Activated CD4-positive, alpha-beta T cell treated with anti-CD3 and anti-CD28 coated beads for 1 hour (primary cell): ENCODE measurements at regions not wholly inside any gene's neighbourhood (a gene's known extent, or its start where the extent isn't known, plus 50 kb on each side); places are given as distances from the start of the nearest gene placed in this dataset.

Experiments used
- DNase-seq: peaks from one replicate; pipeline ENCODE4 v3.0.0-alpha.2; 2020

DNA sequence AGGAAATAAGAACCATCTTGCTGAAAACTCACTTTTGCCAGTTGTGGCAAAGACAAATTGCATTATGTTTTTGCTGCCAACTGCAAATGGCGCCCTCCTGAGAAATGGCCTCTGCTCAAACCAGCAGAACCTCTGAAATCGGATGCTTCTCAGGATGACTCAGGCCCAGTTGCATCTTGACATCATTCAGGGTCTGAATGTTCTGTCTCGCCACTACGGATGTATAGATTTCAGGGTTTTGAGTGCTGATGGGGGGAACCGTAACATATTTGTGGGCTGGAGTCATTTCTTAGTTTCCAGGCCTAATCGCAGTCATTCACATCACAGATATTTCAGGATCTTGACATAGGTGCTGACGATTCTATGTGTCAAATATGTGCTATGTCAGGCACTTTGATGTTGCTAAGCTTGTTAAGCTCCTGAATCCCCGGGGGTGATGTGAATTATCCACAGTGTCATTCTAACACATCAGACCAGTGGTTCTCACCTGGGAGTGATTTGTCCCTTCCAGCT, 207.1 kb downstream of the NFATC2 start:
- DNase-seq = no peak

DNA sequence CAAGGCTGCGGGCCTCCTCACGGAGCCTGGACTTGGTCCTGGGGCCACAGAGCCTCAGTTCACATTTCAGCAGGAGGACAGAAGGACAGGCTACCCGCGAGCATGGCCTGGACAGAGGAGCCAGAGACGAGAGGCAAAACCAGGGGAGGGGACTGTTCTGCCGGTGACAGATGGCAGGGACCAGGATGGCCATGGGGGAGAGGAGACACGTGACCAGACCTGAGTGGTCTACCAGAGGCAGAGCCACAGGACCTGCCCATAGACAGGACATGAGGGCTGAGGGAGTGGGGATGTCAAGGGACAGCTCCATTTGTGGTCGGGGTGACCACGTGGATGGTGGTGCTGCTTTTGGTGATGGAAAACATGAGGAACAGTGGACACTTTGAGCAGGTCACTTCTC, 207.9 kb downstream of the NFATC2 start:
- no peak for DNase-seq

DNA sequence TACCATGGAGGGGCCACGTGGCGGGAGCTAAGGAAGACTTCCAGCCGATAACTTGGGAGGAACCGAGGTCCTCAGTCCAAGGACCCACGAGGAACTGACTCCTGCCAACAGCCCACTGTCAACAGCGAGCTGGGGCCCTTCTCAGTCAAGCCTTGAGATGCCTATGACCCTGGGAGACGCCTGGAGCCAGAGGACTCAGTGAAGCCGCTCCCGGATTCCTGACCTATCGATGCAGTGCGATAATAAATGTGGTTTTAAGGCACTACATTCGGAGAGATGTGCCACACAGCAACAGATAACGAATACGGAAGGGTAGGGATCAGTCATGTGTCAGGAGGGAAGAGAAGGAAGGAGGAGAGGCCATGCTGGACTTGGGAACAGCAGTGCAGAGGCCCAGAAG, 208.5 kb downstream of the NFATC2 start:
- DNase-seq = no peak

DNA sequence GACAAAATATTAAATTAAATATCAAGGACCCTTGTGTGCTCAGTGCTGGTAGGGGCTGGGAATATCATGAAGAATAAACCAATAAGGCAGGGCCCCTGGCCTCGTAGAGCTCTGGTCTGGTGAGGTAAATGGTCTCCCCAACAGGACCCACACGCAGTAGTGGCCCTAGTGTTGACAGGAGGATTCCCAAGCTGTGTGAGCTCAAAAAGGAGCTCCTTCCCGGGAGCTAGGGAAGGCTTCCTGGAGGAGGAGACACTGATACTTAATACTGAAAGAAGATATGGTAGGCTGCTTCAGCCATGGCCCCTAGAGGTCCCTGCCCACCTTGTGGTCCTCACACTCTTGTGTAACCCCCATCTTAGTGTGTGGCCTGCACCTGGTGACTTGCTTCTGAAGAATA, 209.1 kb downstream of the NFATC2 start:
- no peak for DNase-seq

DNA sequence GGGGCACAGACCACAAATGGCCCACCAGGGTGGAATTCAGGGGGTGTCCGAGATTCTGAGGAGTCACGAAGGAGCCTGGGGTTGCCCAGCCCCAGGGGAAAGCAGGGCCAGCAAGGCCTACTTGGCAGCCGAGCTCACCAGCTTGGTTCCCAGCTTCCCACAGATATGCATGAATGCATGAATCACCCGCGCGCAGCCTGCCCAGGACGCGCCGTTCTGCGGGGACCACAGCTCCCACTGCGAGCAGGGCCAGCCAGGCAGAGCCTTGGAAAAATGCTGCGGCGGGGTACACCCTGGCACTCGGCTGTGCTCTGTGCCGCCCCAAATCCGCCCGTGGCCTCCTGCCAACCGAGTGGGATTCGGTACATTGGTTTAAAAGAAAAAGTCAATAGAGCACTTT, 211.0 kb downstream of the NFATC2 start:
- no peak for DNase-seq

DNA sequence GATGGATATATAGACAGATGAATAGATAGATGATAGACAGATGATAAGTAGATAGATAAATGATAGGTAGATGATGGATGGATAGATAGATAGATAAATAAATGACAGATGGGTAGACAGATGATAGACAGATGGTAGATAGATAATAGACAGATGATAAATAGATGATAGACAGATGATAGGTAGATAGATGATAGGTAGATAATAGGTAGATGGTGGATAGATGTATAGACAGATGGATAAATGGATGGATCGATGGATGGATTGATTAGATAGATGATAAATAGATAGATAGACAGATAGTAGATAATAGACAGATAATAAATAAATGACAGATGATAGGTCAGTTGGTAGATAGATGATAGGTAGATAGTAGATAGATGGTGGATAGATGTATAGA, 212.7 kb downstream of the NFATC2 start:
- DNase-seq = no peak

DNA sequence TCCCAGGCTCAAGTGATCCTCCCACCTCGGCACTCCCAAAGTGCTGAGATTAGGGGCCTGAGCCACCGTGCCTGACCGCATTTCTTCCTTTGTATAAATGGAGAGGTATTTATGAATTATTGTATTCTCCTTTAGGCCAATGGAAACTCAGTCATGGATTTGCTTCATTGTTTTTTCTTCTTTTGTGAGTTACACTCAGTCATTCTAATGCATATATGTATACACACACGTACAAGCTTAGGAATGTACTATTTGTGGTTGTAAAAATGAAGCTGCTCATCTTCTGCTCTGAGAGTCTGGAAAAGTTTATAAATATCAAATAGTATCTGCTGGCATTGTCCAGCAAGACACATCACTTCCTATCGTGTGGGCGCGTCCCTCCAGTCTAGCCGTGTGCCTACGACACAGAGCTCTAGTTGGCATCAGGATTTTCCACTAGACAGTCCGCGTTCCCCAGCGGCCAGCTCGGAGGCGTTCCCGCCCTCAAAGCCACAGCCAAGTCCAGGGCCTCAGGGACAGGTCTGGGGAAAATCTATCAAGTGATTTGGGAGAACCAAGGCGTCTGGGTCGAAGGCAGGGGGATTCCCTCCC, 215.2 kb downstream of the NFATC2 start:
- DNase-seq = no peak

DNA sequence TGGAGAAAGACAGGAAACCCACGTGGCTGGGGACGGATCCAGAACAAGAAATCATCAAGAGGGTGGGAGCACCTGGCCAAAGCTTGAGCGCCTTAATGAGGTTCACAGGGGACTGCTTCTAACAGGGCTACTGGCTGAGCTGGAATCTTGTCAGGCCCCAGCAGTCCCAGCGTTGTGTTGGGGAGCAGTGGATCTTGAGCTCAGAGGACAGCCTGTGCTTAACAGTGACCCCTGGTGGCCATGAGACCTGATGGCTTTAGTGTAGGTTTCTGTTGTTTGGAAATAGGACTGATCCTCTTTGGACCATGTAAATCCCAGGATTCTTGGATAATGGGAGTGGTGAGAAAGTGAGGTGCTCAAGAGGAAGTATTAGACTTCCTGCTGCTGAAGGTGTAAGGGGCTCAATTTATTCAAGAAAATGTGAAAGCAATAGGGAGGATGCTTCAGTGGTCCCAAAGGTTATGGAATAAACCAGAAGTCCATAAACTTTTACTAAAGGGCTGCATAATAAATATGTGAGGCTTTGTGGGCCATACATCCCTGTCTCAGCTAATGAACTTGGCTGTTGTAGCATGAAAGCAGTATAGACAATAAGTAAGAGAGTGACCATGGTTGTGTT, 216.2 kb downstream of the NFATC2 start:
- no peak for DNase-seq

DNA sequence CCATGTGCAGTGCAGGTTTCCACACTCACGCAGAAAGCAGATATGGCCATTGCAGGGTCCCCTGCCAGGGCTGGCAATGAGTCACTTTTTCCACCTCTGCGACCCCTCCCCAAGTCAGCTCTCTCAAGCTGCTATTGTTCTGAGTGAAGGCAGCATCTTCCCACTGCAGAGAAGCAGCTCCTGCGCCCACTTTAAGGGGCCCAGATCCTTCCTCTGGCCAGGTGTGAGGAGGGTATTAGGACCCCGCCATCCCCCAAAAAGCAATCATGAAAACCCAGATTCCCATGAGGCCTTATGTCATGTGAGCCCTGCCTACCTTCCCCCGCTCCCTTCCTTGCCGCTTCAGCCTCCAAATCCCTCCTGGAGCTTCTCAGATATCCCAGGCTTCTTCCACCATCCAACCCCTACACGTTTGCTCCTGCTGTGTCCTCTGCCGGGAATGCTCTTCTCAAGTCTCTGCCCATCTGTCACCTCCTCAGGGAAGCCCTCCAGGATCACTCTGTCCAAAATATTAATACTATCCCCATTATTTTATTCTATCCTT, 220.3 kb downstream of the NFATC2 start:
- DNase-seq = no peak

DNA sequence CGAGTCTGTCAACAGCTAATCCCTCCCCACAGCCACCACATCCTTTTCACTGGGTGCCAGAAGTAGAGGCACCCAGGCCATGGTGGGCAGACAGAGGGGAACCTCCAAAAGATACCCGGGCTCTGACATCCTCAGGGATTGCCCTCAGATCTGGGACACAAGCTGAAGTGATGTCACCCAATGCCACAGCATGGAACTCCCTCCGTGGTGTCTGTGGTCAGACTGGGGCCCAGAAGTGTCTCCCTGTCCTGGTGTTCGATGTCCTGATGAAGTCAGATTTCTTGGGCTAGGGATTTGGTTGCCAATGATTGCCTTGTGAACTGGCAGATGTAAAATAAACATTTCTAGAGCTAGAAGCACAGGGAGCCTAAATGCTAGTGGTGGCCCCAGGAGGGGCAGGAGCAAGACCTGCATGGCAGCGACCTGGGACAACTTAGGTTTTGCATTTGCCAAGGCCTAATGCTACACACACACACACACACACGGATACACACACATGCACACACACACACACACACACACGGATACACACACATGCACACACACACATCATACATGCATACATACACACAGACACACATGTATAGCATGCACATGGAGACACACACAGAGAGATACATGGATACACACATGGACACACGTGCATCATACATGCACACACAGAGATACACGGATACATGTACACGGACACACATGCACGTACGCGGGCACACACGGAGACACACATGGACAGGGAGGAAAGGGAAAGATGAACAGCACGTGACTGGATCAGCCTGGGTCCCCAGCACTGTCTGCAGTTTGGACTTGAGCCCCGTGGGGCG, 221.0 kb downstream of the NFATC2 start:
- no peak for DNase-seq

DNA sequence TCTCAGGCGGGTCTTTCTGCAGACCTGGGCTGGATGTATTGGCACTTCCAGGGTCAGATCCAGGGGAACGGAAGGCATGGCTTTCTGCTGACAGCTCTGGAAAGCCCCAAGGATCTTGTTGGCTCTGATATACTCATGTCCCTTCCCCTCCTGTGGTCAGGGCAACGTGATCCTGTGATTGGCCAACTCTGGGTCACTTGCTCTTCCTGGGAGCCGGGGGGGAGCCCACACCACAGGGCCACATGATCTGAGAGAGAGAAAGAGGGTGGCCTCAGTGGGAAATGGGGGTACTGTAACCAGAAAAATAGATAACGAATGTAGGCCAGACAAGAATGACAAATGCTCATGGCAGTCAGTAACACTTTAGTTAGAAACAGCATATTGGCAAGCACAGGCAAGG, 223.0 kb downstream of the NFATC2 start:
- no peak for DNase-seq

DNA sequence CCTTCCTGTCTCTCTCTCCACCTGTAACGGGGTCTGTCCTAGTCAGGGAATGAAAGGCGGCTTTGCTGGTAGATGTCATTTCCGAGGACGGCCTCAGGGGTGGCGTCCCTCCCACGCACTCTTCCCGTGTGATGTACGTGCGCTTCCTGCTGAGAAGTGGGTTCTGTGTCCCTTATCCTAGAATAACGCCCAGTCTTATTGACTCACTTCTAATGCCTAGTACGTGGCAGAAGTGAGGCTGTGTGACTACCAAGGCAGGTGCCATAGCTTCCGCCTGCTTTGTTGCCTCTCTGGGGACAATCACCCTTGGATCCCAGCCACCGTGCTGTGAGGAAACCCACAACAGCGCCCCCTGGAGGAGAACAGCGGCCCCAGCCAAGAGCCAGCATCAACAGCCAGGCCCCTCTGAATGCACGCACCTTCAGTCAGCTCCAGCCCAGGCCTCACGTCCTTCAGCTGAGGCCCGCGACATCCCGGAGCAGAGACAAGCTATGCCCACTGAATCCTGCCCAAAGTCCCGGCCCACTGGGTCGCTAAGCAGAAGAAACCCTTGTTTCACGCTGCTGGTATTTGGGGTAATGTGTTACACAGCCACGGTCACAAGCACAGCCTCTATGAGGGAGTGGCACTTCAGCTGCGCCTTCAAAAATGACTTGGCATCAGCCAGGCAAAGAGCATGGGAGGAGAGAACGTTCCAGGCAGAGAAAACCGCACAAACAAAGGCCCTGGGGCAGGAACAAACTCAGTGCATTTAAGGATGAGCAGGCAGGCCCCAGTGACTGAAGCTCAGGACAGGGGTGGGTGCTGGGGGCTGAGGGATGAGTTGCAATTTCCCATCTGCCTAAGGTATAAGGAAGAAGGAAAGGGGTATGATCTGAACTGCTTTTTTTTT, 224.2 kb downstream of the NFATC2 start:
- DNase-seq = peak; percentile 21

DNA sequence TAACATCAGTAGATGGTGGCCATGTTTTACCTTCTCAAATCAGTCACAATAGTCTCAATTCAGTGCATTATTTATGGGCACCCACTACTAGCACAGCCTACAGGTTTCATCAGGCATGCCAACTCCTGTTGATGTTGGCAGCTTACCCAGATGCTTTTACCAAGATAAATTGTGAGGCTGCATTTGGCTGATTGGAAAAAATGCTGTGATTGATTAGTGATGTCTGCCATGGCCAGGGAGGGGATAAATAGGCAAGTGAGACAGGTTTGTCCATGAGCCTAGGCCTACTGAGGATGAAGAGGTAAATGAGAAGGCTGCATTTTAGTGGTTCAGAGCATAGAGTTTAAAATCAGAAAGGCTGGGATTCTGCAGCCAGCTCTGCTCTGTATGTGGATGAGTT, 227.1 kb downstream of the NFATC2 start:
- no peak for DNase-seq

DNA sequence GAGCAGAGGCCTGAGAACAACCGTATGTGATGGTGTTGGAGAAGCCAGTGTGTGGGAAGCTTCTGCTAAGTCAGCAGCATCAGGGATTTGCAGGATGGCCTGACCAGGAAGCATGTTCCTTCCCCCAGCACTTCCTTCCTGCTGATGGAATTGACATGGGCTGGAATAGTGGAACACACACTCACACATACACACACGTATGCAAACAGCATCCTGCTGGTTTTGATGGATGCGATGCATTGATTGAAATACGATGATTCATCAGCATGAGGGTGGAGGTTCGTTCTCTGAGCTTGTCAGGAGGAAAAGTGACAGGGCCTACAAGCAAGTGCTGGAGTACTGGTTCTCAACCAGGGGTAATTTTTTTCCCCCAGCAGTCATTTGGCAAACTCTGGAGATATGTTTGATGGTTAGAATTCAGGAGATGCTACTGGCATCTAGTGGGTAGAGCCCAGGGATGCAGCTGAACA, 229.1 kb downstream of the NFATC2 start:
- no peak for DNase-seq

DNA sequence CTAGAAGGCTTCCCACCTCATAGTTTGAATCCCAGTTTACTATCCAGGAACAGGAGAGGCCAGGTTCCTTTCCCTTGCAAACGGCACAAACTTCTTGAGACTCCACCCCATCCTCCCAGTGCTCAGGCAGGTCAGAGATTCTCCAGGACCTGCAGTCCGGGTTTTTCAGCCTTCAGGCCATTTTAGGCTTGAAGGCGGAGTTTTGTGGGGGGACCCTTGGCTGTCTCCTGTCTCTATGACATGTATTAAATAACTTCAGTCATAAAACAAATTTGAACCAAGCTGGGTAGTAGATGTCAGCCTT, 230.1 kb downstream of the NFATC2 start:
- no peak for DNase-seq

DNA sequence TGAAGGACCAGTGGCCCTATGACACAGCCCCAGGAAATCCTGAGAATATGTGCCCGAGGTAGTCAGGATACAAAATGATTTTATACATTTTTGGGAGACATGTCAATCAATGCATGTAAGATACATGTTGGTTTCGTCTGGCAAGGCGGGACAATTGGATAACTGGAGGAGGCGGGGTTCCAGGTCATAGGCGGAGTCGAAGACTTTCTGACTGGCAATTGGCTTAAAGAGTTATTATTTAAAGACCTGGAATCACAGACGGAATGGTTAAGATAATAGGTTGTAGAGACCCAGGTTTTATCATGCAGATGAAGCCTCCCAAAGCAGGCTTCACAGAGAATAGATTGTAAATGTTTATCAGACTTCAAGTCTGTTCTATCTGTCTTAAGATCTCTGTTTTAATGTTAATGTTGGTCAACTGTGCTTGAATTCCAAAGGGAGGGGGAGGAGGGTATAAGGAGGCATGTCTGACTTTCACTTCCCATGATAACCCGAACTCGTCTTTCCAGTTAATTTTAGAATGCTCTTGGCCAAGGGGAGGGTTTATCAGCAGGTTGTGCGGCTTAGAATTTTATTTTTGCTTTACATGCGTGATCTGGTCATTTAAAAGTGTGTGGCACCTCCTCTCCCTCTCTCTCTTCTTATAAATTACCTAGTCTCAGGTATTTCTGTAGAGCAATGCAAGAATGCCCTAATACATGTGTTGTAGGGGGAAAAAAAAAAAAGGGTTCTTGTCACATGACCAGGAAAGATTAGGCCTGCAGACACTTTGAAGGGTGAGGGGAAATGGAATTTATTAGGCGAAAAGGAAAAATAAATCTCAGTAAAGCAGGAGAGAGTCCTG, 230.7 kb downstream of the NFATC2 start:
- DNase-seq = no peak

DNA sequence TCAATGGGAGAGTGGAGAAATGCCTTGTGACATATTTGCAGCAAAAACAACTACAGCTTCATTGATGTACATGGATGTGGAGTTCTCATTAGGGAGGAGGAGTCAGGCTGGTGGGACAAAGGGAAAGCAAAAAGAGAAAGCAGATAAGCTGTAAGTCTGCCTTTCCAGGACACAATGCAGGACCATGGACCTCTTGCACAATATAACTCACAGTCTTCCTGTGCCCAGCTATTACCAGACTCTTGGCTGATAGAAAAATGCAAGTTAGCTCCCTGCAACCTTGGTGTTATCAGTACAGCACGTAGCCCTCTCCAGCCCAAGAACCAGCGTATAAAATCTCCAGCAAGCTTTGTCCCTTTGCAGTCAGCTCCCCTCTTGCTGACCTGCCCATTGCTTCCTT, 232.3 kb downstream of the NFATC2 start:
- no peak for DNase-seq

DNA sequence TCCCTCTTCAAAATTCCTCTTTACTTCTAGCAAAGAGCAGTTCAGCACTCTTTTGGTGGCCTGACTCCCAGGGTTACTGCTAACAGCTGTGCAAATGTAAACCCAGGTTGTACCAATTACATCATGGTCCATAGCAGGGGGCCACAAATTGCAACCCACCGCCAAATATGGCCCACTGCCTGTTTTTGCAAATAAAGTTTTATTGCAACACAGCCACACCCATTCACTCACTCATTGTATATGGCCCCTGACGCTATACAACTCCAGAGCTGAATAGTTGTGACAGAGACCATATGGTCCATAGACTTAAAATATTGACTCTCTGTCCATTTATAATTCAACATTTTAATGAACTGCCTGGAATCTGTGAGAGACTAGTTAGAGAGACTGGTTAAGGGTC, 233.4 kb downstream of the NFATC2 start:
- DNase-seq = no peak

DNA sequence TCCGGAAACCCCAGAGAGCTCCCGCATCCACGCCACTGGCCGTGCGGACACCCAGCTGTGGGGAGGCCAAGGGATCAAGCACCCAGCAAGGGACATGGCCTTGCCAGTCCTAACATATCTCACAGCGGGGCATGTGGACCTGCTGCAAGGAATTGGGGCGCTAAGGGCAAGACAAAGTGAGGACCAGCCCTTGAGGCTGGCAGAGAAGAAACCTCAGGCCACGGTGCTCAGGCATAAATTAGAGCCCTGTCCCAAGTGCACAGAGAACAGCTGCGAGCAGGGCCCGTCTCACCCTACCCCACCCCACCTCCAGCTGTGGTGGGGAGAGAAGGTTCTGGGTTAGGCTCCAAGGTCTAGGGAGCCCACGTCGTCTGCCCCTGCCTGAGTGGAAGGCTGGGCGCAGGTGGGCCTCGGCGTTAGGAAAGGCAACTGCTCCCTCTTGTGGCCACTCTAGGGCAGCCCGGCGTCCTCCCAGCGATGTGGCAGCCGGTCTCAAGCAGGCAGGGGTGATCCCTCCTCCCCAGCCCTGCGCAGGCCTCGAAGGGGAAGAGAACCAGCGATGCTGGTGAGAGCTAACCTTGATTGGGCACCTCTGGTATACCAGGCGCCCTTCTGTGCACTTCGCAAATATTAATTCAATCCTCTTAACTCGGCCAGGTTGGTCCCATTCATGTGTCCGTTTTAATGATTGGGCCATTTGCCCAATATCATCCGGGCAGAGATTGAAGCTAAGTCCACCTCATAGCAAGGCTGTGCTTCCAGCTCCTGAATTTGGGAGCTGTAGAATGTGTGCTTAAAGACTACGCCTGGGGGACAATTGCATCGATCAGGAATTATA, 235.8 kb downstream of the NFATC2 start:
- DNase-seq = peak; percentile 58

DNA sequence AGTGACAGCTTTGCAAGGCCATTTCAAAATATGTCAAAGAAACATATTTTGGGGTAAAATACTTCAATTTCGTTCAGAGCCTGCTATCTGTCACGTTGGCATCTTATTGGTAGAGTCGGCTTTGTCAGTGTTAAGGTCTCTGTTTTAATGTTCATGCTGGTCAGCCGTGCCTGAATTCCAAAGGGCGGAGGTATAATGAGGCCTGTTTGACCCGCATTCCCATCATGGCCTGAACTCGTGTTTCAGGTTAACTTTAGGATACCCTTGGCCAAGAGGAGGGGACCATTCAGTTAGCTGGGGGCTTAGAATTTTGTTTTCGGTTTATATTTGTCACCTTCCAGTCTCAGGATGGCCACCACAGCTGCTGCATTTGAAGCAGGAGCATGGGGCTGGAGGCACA, 236.4 kb downstream of the NFATC2 start:
- no peak for DNase-seq
